GM23248 (cell line): ENCODE measurements at regions not wholly inside any gene's neighbourhood (a gene's known extent, or its start where the extent isn't known, plus 50 kb on each side); places are given as distances from the start of the nearest gene placed in this dataset.

Source experiments
- DNase-seq: peaks from one replicate; pipeline ENCODE4 v3.0.0-alpha.2; 2015
- H2AFZ ChIP-seq: fragments of 200-600 bp; sonication (generic); 2 replicates; pipeline ENCODE4 v1.6.1; 2016; ENCODE audit warnings: antibody characterized with exemption
- H3F3A ChIP-seq: fragments of 200-600 bp; sonication (generic); 2 replicates; pipeline ENCODE4 v1.6.1; 2016; ENCODE audit warnings: mild to moderate bottlenecking, antibody characterized with exemption, mixed run types; ENCODE audit not compliant: insufficient read depth
- H3K27ac ChIP-seq: fragments of 200-600 bp; sonication (generic); 2 replicates; pipeline ENCODE4 v1.5.1; 2016; ENCODE audit warnings: mild to moderate bottlenecking
- H3K27me3 ChIP-seq: fragments of 200-600 bp; sonication (generic); replicated peaks from 2 replicates; pipeline ENCODE4 v1.6.1; 2016; ENCODE audit warnings: mild to moderate bottlenecking; ENCODE audit not compliant: insufficient read depth
- H3K36me3 ChIP-seq: fragments of 200-600 bp; sonication (generic); 2 replicates; pipeline ENCODE4 v1.6.1; 2016; ENCODE audit warnings: low read depth, mild to moderate bottlenecking
- H3K4me1 ChIP-seq: fragments of 200-600 bp; sonication (generic); 2 replicates; pipeline ENCODE4 v1.6.1; 2016; ENCODE audit warnings: mild to moderate bottlenecking; ENCODE audit not compliant: insufficient read depth
- H3K4me2 ChIP-seq: fragments of 200-600 bp; sonication (generic); one replicate; pipeline ENCODE4 v1.6.1; 2016; ENCODE audit warnings: mild to moderate bottlenecking; ENCODE audit not compliant: unreplicated experiment
- H3K4me3 ChIP-seq: fragments of 200-600 bp; sonication (generic); 2 replicates; pipeline ENCODE4 v1.5.1; 2016; ENCODE audit warnings: mild to moderate bottlenecking
- H3K79me2 ChIP-seq: fragments of 200-600 bp; sonication (generic); 2 replicates; pipeline ENCODE4 v1.6.1; 2016; ENCODE audit warnings: mild to moderate bottlenecking; ENCODE audit not compliant: insufficient read depth
- H3K9ac ChIP-seq: fragments of 200-600 bp; sonication (generic); 2 replicates; pipeline ENCODE4 v1.6.1; 2016; ENCODE audit warnings: mild to moderate bottlenecking
- H3K9me2 ChIP-seq: fragments of 200-600 bp; sonication (generic); 2 replicates; pipeline ENCODE4 v1.6.1; 2016; ENCODE audit warnings: mixed run types, mild to moderate bottlenecking, moderate library complexity; ENCODE audit not compliant: insufficient read depth
- H3K9me3 ChIP-seq: fragments of 200-600 bp; sonication (generic); one replicate; pipeline ENCODE4 v1.6.1; 2017; ENCODE audit warnings: low read depth
- H4K20me1 ChIP-seq: fragments of 200-600 bp; sonication (generic); 2 replicates; pipeline ENCODE4 v1.6.0; 2016; ENCODE audit not compliant: insufficient read depth
- EZH2 ChIP-seq: fragments of 200-600 bp; sonication (generic); IDR thresholded peaks from 2 replicates; pipeline ENCODE4 v1.6.1; 2018; ENCODE audit warnings: antibody characterized with exemption, mild to moderate bottlenecking; ENCODE audit not compliant: insufficient read depth, poor library complexity, severe bottlenecking
- EZH2phosphoT487 ChIP-seq: fragments of 200-600 bp; sonication (generic); IDR thresholded peaks from 2 replicates; pipeline ENCODE4 v1.6.1; 2018; ENCODE audit warnings: antibody characterized with exemption, moderate library complexity, mild to moderate bottlenecking, low read depth; ENCODE audit not compliant: insufficient read depth
- WGBS, 2 experiments: methylation state at CpG; one replicate each; pipeline ENCODE4 v1.1.6; 2015 to 2017; ENCODE audit warnings: low lambda C conversion rate in 2 of 2, low coverage in 1 of 2; ENCODE audit errors: missing lambda C conversion rate in 2 of 2; 5-methylcytosine and 5-hydroxymethylcytosine counted together
- in situ Hi-C: fragments of 300-500 bp; cut with MboI; formaldehyde crosslinking; loops from 2 replicates; pipeline ENCODE4 v1.15.0; 2020

DNA sequence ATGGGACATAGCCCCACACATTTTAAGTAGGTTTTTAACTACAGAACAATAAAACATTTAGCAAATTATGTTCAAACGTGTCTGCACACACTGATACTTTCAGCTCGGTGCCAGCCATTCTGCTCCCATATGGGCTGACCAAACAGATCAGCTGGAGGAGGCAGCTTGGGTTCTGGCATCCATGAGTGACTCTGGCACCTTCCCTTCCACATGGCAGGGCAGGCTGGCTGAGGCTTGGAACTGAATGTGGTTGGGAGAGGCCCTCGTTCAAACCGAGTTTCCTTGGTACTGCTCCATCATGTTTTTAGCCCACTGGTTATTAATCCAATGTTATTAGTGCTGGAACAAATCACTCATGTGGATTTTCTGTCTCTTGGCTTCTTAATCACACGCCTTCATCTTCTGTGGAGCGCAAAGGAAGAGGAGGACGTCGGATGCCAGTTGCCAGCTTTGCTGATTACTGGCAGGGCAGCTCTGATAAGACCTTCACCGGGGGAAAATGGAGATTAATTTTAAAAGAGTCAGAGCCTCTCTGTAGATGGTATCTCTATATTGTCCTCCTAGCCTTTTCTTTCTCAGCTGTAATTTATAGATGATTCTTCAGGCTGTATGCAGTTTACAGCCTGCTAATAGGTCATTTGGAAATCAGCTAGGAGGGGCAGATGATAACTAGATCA is 93.1 kb upstream of the TIAM2 start:
- H3K9me3 ChIP-seq, result no peaks in the 10 kb centered on the region
- TF ChIP-seq EZH2 (no peak), EZH2phosphoT487 (no peak)
- DNase-seq, result no peak
- H3K4me3 ChIP-seq, result no peak overlapping the region
- H3F3A ChIP-seq, result no peaks in the 10 kb centered on the region
- in situ Hi-C loops, result no loop called here
- no peaks in the 10 kb centered on the region for H3K79me2 ChIP-seq
- H3K9me2 ChIP-seq, result no peaks in the 10 kb centered on the region
- no peaks in the 10 kb centered on the region for H3K4me1 ChIP-seq
- H3K36me3 ChIP-seq, result no peaks in the 10 kb centered on the region
- no peak overlapping the region for H3K4me2 ChIP-seq
- H3K27me3 ChIP-seq, result no peaks in the 10 kb centered on the region
- no peaks in the 10 kb centered on the region for H4K20me1 ChIP-seq
- 31 to 37% methylated on average over 9 of the region's 9 CpGs for WGBS, 2 experiments
- no peak overlapping the region for H2AFZ ChIP-seq
- no peak overlapping the region for H3K9ac ChIP-seq
- H3K27ac ChIP-seq, result no peak overlapping the region

DNA sequence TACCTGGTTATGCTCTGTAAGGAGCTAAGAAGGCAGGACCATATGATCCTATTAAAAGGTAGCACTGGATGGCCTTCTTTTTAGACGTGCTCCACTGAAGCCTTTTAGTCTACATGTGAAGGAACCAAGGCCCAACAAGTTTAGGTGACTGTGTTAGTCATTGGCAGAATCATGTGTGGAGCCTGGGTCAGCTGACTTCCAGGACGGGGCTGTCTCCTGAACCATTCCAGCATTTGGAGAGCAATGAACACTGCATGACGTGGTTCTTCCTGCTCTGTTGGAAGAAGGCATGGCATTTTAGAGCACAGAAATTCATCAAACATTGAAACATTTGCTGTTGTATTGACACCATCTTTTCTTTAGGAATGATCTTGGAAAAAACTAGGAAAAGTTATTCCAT is 87.8 kb upstream of the TIAM2 start:
- H3K36me3 ChIP-seq, result no peaks in the 10 kb centered on the region; the same call in 1 of the 2 replicates
- DNase-seq, result no peak
- in situ Hi-C loops, result no loop called here

DNA sequence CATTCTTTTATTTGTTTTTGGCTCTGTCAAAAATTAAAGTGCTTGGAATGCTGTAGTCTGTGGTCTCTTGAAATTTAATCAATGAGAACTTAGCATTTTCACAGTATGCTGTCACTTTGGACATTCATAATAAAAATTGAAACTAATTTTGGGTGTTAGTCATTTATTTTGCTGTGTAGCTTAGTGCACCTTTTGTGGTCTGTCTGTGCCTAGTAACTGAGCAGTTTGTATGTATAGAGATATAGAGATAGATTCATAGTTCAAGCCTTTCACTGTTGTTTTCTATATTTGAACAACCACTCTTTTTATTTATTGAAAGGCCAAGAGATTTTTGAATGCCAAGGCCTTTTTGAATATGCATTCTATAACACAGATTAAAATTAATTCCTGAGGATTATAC is 86.4 kb upstream of the TIAM2 start:
- no peak overlapping the region for H3K4me2 ChIP-seq
- no peaks in the 10 kb centered on the region for H3K79me2 ChIP-seq
- no peak for DNase-seq
- no peak overlapping the region for H3K4me3 ChIP-seq
- no peaks in the 10 kb centered on the region for H4K20me1 ChIP-seq
- TF ChIP-seq EZH2phosphoT487 (no peak), EZH2 (no peak)
- H2AFZ ChIP-seq, result no peak overlapping the region
- H3K9me3 ChIP-seq, result no peaks in the 10 kb centered on the region
- H3K9ac ChIP-seq, result no peak overlapping the region
- no peaks in the 10 kb centered on the region for H3K27me3 ChIP-seq
- no peak overlapping the region for H3K27ac ChIP-seq
- no peaks in the 10 kb centered on the region for H3K4me1 ChIP-seq
- no peaks in the 10 kb centered on the region; the same call in 1 of the 2 replicates for H3K36me3 ChIP-seq
- H3K9me2 ChIP-seq, result no peaks in the 10 kb centered on the region
- no peaks in the 10 kb centered on the region for H3F3A ChIP-seq
- in situ Hi-C loops, result no loop called here

More for the DNA sequence above, 87.8 kb upstream of the TIAM2 start:
- Histone ChIP-seq H4K20me1 (no peaks in the 10 kb centered on the region), H3K9ac (no peak overlapping the region), H3F3A (no peaks in the 10 kb centered on the region), H3K27me3 (no peaks in the 10 kb centered on the region), H3K4me1 (no peaks in the 10 kb centered on the region), H3K27ac (no peak overlapping the region), H3K4me2 (no peak overlapping the region), H3K9me2 (no peaks in the 10 kb centered on the region), H3K4me3 (no peak overlapping the region), H2AFZ (no peak overlapping the region), H3K79me2 (no peaks in the 10 kb centered on the region), H3K9me3 (no peaks in the 10 kb centered on the region)
- WGBS, 2 experiments, result 65 to 67% methylated on average over 3 of the region's 3 CpGs
- TF ChIP-seq EZH2phosphoT487 (no peak), EZH2 (no peak)

DNA sequence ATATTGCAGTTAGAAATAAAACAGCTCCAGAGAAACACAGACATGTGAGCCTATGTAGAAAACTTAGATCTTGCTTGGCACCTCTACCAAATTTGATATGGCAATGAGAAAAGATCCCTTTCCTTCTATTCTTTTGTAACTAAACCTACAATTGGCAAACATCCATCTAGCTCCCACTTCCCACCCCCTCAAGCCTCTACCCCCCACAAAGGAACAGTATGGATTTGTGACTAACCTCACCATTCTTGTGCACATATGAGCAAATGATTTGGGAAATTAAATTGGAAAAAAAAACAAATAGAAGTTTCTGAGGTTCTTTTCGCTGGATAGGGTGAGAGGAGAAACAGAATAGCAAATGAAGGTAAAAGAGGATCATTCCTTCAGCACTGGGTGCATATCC is 85.8 kb upstream of the TIAM2 start:
- H3K4me1 ChIP-seq, result no peaks in the 10 kb centered on the region
- no peaks in the 10 kb centered on the region; the same call in 1 of the 2 replicates for H3K36me3 ChIP-seq
- H3K9me3 ChIP-seq, result no peaks in the 10 kb centered on the region
- no peaks in the 10 kb centered on the region for H3K79me2 ChIP-seq
- in situ Hi-C loops, result no loop called here
- no peak overlapping the region for H3K4me3 ChIP-seq
- no peak overlapping the region for H3K27ac ChIP-seq
- H3K27me3 ChIP-seq, result no peaks in the 10 kb centered on the region
- no peak overlapping the region for H3K4me2 ChIP-seq
- H4K20me1 ChIP-seq, result no peaks in the 10 kb centered on the region
- no peak overlapping the region for H3K9ac ChIP-seq
- no peaks in the 10 kb centered on the region for H3K9me2 ChIP-seq
- TF ChIP-seq EZH2phosphoT487 (no peak), EZH2 (no peak)
- WGBS, 2 experiments, result 97 to 100% methylated on average over 1 of the region's 1 CpG
- no peaks in the 10 kb centered on the region for H3F3A ChIP-seq
- H2AFZ ChIP-seq, result no peak overlapping the region
- DNase-seq, result no peak

DNA sequence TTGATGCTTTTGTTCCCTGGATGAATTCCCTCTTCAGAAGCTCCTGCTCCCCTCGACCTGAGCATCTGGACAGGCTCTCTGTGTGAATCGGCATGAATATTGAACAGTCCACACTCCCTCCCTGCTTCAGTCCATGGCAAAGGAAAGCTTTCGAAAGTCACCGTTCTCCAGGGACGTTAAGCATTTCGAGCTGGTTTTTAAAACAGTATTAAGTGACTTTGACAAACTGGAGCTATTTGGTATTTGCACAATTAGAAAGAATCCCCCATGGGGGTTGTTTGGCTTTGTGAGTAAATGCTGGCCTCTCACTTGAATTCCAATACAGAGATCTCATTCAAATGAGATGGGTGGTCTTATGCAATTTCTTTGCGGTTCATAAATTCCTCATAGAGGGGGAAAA is 85.3 kb upstream of the TIAM2 start:
- Histone ChIP-seq H3K4me1 (no peaks in the 10 kb centered on the region), H3K27me3 (no peaks in the 10 kb centered on the region), H3K4me2 (no peak overlapping the region), H3K9me3 (no peaks in the 10 kb centered on the region), H3K79me2 (no peaks in the 10 kb centered on the region), H4K20me1 (no peaks in the 10 kb centered on the region), H3K27ac (no peak overlapping the region), H2AFZ (no peak overlapping the region), H3K9me2 (no peaks in the 10 kb centered on the region), H3K9ac (no peak overlapping the region), H3K36me3 (no peaks in the 10 kb centered on the region; the same call in 1 of the 2 replicates), H3F3A (no peaks in the 10 kb centered on the region), H3K4me3 (no peak overlapping the region)
- in situ Hi-C loops, result no loop called here
- TF ChIP-seq EZH2phosphoT487, result no peak
- TF ChIP-seq EZH2, result no peak
- DNase-seq, result no peak
- 70 to 73% methylated on average over 7 of the region's 7 CpGs for WGBS, 2 experiments
